ENCODE measurements at regions not wholly inside any gene's neighbourhood (a gene's known extent, or its start where the extent isn't known, plus 50 kb on each side); places are given as distances from the start of the nearest gene placed in this dataset.

- no peak for TF ChIP-seq CTCF (IDR thresholded peaks at IDR 0.05; ENCODE audit: control insufficient read depth, insufficient read depth, low read depth, low read length, missing control alignments)
- H3K4me3 ChIP-seq (ENCODE audit: control insufficient read depth, low read depth, low read length): no peak overlapping the region
Measured at GRCh38 chr5:101123363-101123762, 220.3 kb upstream of the ST8SIA4 start.

GRCh38 chr5:101112645-101113044 is 209.6 kb upstream of the ST8SIA4 start:
- no peak for DNase-seq (ENCODE audit: low read depth)
- TF ChIP-seq CTCF (IDR thresholded peaks at IDR 0.05; ENCODE audit: control insufficient read depth, insufficient read depth, low read depth, low read length, missing control alignments): no peak
- no peak overlapping the region for H3K4me3 ChIP-seq (ENCODE audit: control insufficient read depth, low read depth, low read length)

More at GRCh38 chr5:101123363-101123762, 220.3 kb upstream of the ST8SIA4 start:
- no peak for DNase-seq (ENCODE audit: low read depth)

- no peak for DNase-seq (ENCODE audit: low read depth)
- TF ChIP-seq CTCF (IDR thresholded peaks at IDR 0.05; ENCODE audit: control insufficient read depth, insufficient read depth, low read depth, low read length, missing control alignments): no peak
- H3K4me3 ChIP-seq (ENCODE audit: control insufficient read depth, low read depth, low read length): no peak overlapping the region
Measured at GRCh38 chr5:101103874-101104273, 200.8 kb upstream of the ST8SIA4 start.

GRCh38 chr5:101102506-101102905 is 199.4 kb upstream of the ST8SIA4 start:
- no peak for TF ChIP-seq CTCF (IDR thresholded peaks at IDR 0.05; ENCODE audit: control insufficient read depth, insufficient read depth, low read depth, low read length, missing control alignments)

GRCh38 chr5:101091902-101092301 is 188.8 kb upstream of the ST8SIA4 start:
- no peak overlapping the region for H3K4me3 ChIP-seq (ENCODE audit: control insufficient read depth, low read depth, low read length)
- DNase-seq (ENCODE audit: low read depth): no peak
- TF ChIP-seq CTCF (IDR thresholded peaks at IDR 0.05; ENCODE audit: control insufficient read depth, insufficient read depth, low read depth, low read length, missing control alignments): no peak

More at GRCh38 chr5:101102506-101102905, 199.4 kb upstream of the ST8SIA4 start:
- no peak for DNase-seq (ENCODE audit: low read depth)
- H3K4me3 ChIP-seq (ENCODE audit: control insufficient read depth, low read depth, low read length): no peak overlapping the region

- TF ChIP-seq CTCF (IDR thresholded peaks at IDR 0.05; ENCODE audit: control insufficient read depth, insufficient read depth, low read depth, low read length, missing control alignments): no peak
- no peak overlapping the region for H3K4me3 ChIP-seq (ENCODE audit: control insufficient read depth, low read depth, low read length)
- DNase-seq (ENCODE audit: low read depth): no peak
Measured at GRCh38 chr5:101084353-101084752, 181.3 kb upstream of the ST8SIA4 start.

All from AG09309 (cell line).